Esophagus squamous epithelium (tissue), 5 donors: ENCODE measurements at regions not wholly inside any gene's neighbourhood (a gene's known extent, or its start where the extent isn't known, plus 50 kb on each side); places are given as distances from the start of the nearest gene placed in this dataset.

Source experiments
- DNase-seq: peaks from one replicate; lab custom pipeline; 2025; lab: John Stamatoyannopoulos, UW
- H3K27ac ChIP-seq, 4 donors: fragments of 200-600 bp; sonication (generic); one replicate each; pipeline ENCODE4 v1.5.1; 2016 to 2019; ENCODE audit warnings: mild to moderate bottlenecking in 1 of 4
- H3K27me3 ChIP-seq, 4 donors: fragments of 200-600 bp; sonication (generic); 1 replicate in 3 of 4; 2 replicates in 1 of 4; pipeline versions ENCODE4 v1.5.1 to v1.6.0; 2017 to 2021; ENCODE audit warnings: antibody characterized with exemption in 1 of 4
- H3K36me3 ChIP-seq, 3 donors: fragments of 200-600 bp; sonication (generic); one replicate each; pipeline ENCODE4 v1.5.1; 2016 to 2019
- H3K4me1 ChIP-seq, 3 donors: fragments of 200-600 bp; sonication (generic); one replicate each; pipeline ENCODE4 v1.5.1; 2017 to 2019
- H3K4me3 ChIP-seq, 4 donors: fragments of 200-600 bp; sonication (generic); 1 replicate in 3 of 4; 2 replicates in 1 of 4; pipeline ENCODE4 v1.5.1; 2016 to 2019; ENCODE audit warnings: mild to moderate bottlenecking in 2 of 4, moderate library complexity in 1 of 4
- H3K9me3 ChIP-seq, 3 donors: fragments of 200-600 bp; sonication (generic); one replicate each; pipeline ENCODE4 v1.5.1; 2016 to 2019
- CTCF ChIP-seq, 6 experiments: fragments of 450-650 bp in 4 of 6; fragments of 200-600 bp in 2 of 6; sonication (generic) in 2 of 6; IDR thresholded peaks; one replicate each; pipeline ENCODE4 v1.5.1; 2016 to 2019; ENCODE audit warnings: antibody characterized with exemption in 6 of 6, mild to moderate bottlenecking in 4 of 6, moderate library complexity in 4 of 6
- POLR2A ChIP-seq, 4 donors: fragments of 450-650 bp; IDR thresholded peaks; one replicate each; pipeline ENCODE4 v1.6.1; 2017; ENCODE audit warnings: antibody characterized with exemption in 4 of 4, mild to moderate bottlenecking in 4 of 4, moderate library complexity in 3 of 4
- WGBS, 2 donors: methylation state at CpG; one replicate each; pipeline ENCODE4 v1.1.5; 2018; 5-methylcytosine and 5-hydroxymethylcytosine counted together
- intact Hi-C: fragments of 100-400 bp; cut with DNase I; formaldehyde crosslinking; loops from one replicate; pipeline ENCODE4 v1.15.0; 2022
- donor health status: DM: yes; HTN: yes; CAD: no.

- Histone ChIP-seq H3K4me3 (no peak overlapping the region), H3K4me1 (no peaks in the 10 kb centered on the region), H3K9me3 (no peaks in the 10 kb centered on the region), H3K27me3 (no peaks in the 10 kb centered on the region), H3K27ac (no peak overlapping the region), H3K36me3 (no peaks in the 10 kb centered on the region)
- TF ChIP-seq CTCF (IDR thresholded peaks at IDR 0.05) (no peak), POLR2A (IDR thresholded peaks at IDR 0.05) (no peak)
- intact Hi-C loops, result no loop called here
- WGBS, 2 donors, result 72 to 83% methylated on average over 3 of the region's 3 CpGs
- no peak for DNase-seq
Measured at GRCh38 chr4:110878956-110879355, 256.1 kb upstream of the PITX2 start.

- H3K4me3 ChIP-seq, result no peak overlapping the region
- no peaks in the 10 kb centered on the region for H3K9me3 ChIP-seq
- intact Hi-C loops, result no loop called here
- 89 to 93% methylated on average over 6 of the region's 6 CpGs for WGBS, 2 donors
- no peaks in the 10 kb centered on the region for H3K4me1 ChIP-seq
- no peak for DNase-seq
- no peak overlapping the region for H3K27ac ChIP-seq
- no peak for TF ChIP-seq POLR2A (IDR thresholded peaks at IDR 0.05)
- no peak for TF ChIP-seq CTCF (IDR thresholded peaks at IDR 0.05)
- no peaks in the 10 kb centered on the region for H3K36me3 ChIP-seq
- H3K27me3 ChIP-seq, result no peaks in the 10 kb centered on the region
Measured at GRCh38 chr4:110886270-110886669, 263.4 kb upstream of the PITX2 start.

GRCh38 chr4:110886856-110887255 is 264.0 kb upstream of the PITX2 start:
- Histone ChIP-seq H3K4me3 (no peak overlapping the region), H3K4me1 (no peaks in the 10 kb centered on the region), H3K27me3 (no peaks in the 10 kb centered on the region), H3K9me3 (no peaks in the 10 kb centered on the region), H3K27ac (no peak overlapping the region), H3K36me3 (no peaks in the 10 kb centered on the region)
- 85 to 88% methylated on average over 8 of the region's 8 CpGs for WGBS, 2 donors
- intact Hi-C loops, result no loop called here
- TF ChIP-seq POLR2A (IDR thresholded peaks at IDR 0.05) (no peak), CTCF (IDR thresholded peaks at IDR 0.05) (no peak)
- no peak for DNase-seq

- Histone ChIP-seq H3K27ac (no peak overlapping the region), H3K9me3 (no peaks in the 10 kb centered on the region), H3K36me3 (no peaks in the 10 kb centered on the region), H3K4me3 (no peak overlapping the region), H3K4me1 (no peaks in the 10 kb centered on the region), H3K27me3 (no peaks in the 10 kb centered on the region)
- no peak for DNase-seq
- intact Hi-C loops, result no loop called here
- TF ChIP-seq POLR2A (IDR thresholded peaks at IDR 0.05) (no peak), CTCF (IDR thresholded peaks at IDR 0.05) (no peak)
- 44% methylated on average over 5 of the region's 5 CpGs for WGBS, 2 donors
Measured at GRCh38 chr4:110897784-110898183, 274.9 kb upstream of the PITX2 start.

GRCh38 chr4:110898290-110898689 is 275.4 kb upstream of the PITX2 start:
- Histone ChIP-seq H3K27me3 (no peaks in the 10 kb centered on the region), H3K4me1 (no peaks in the 10 kb centered on the region), H3K4me3 (no peak overlapping the region), H3K36me3 (no peaks in the 10 kb centered on the region), H3K9me3 (no peaks in the 10 kb centered on the region), H3K27ac (no peak overlapping the region)
- 33 to 50% methylated on average over 1 of the region's 1 CpG for WGBS, 2 donors
- no peak for DNase-seq
- intact Hi-C loops, result no loop called here
- TF ChIP-seq POLR2A (IDR thresholded peaks at IDR 0.05) (no peak), CTCF (IDR thresholded peaks at IDR 0.05) (no peak)
